CD14-positive monocyte (primary cell): ENCODE measurements at regions not wholly inside any gene's neighbourhood (a gene's known extent, or its start where the extent isn't known, plus 50 kb on each side); places are given as distances from the start of the nearest gene placed in this dataset.

ENCODE experiments used
- DNase-seq, 3 donors: peaks; one replicate each; pipeline ENCODE4 v3.0.0-alpha.2; 2011 to 2022
- H2AFZ ChIP-seq: 2 replicates; pipeline ENCODE4 v1.6.0; 2012; ENCODE audit warnings: mild to moderate bottlenecking, low read depth, low read length, inconsistent platforms; ENCODE audit not compliant: insufficient read depth, poor library complexity, severe bottlenecking
- H3K27ac ChIP-seq, 2 donors: 1 replicate in 1 of 2; 2 replicates in 1 of 2; pipeline ENCODE4 v1.5.1; 2012 to 2013; ENCODE audit warnings: low read length in 2 of 2, control low read depth in 1 of 2, inconsistent platforms in 1 of 2, low read depth in 1 of 2, mild to moderate bottlenecking in 1 of 2
- H3K27me3 ChIP-seq, 2 donors: one replicate each; pipeline versions ENCODE4 v1.6.0 to v1.6.1; 2011 to 2013; ENCODE audit warnings: low read length in 2 of 2; ENCODE audit not compliant: control insufficient read depth in 2 of 2, insufficient read depth in 2 of 2
- H3K36me3 ChIP-seq, 2 donors: replicated peaks in 1 of 2; 1 replicate in 1 of 2; 2 replicates in 1 of 2; pipeline versions ENCODE4 v1.5.1 to v1.6.1; 2012 to 2013; ENCODE audit warnings: low read length in 2 of 2, control low read depth in 1 of 2, inconsistent platforms in 1 of 2, mild to moderate bottlenecking in 1 of 2; ENCODE audit not compliant: insufficient read depth in 2 of 2, control insufficient read depth in 1 of 2
- H3K4me1 ChIP-seq, 2 donors: 1 replicate in 1 of 2; 2 replicates in 1 of 2; pipeline versions ENCODE4 v1.5.1 to v1.6.1; 2012 to 2013; ENCODE audit warnings: low read length in 2 of 2, control low read depth in 1 of 2, inconsistent platforms in 1 of 2, mild to moderate bottlenecking in 1 of 2, moderate library complexity in 1 of 2; ENCODE audit not compliant: insufficient read depth in 2 of 2, control insufficient read depth in 1 of 2
- H3K4me2 ChIP-seq: replicated peaks from 2 replicates; pipeline ENCODE3; 2012; ENCODE audit warnings: low read length, moderate library complexity, mild to moderate bottlenecking; ENCODE audit not compliant: poor library complexity, severe bottlenecking; ENCODE audit errors: extremely low read depth
- H3K4me3 ChIP-seq, 3 experiments: fragments of 200-600 bp in 1 of 3; sonication (generic) in 1 of 3; replicated peaks in 1 of 3; 1 replicate in 2 of 3; 2 replicates in 1 of 3; pipeline ENCODE4 v1.5.1; 2011 to 2013; ENCODE audit warnings: low read length in 3 of 3, mild to moderate bottlenecking in 3 of 3, control low read depth in 2 of 3, low read depth in 2 of 3, inconsistent platforms in 1 of 3, moderate library complexity in 1 of 3
- H3K79me2 ChIP-seq: 2 replicates; pipeline ENCODE4 v1.6.0; 2012; ENCODE audit warnings: mild to moderate bottlenecking, control low read depth, inconsistent platforms, low read length, moderate library complexity; ENCODE audit not compliant: insufficient read depth
- H3K9ac ChIP-seq: 2 replicates; pipeline ENCODE4 v1.6.0; 2017; ENCODE audit warnings: low read length, mild to moderate bottlenecking; ENCODE audit not compliant: insufficient read depth, poor library complexity, severe bottlenecking
- H3K9me3 ChIP-seq, 2 donors: replicated peaks in 1 of 2; 1 replicate in 1 of 2; 2 replicates in 1 of 2; pipeline versions ENCODE4 v1.5.1 to v1.6.1; 2012 to 2013; ENCODE audit warnings: low read length in 2 of 2, control low read depth in 1 of 2; ENCODE audit not compliant: control insufficient read depth in 1 of 2, insufficient read depth in 1 of 2
- H4K20me1 ChIP-seq: 2 replicates; pipeline ENCODE4 v1.6.0; 2012; ENCODE audit warnings: mild to moderate bottlenecking, low read length, control low read depth, moderate library complexity; ENCODE audit not compliant: insufficient read depth
- H3K27ac Mint-ChIP-seq, 7 donors: one replicate each; pipeline ENCODE4 v1.8.0; 2020; ENCODE audit warnings: mild to moderate bottlenecking in 7 of 7, mixed read lengths in 7 of 7, moderate library complexity in 6 of 7, inconsistent platforms in 2 of 7
- H3K27me3 Mint-ChIP-seq, 3 donors: one replicate each; pipeline ENCODE4 v1.8.0; 2021 to 2022; ENCODE audit warnings: low read depth in 3 of 3, mild to moderate bottlenecking in 3 of 3, mixed read lengths in 3 of 3, moderate library complexity in 3 of 3, inconsistent platforms in 1 of 3
- H3K36me3 Mint-ChIP-seq, 2 donors: one replicate each; pipeline ENCODE4 v1.8.0; 2020; ENCODE audit warnings: mixed read lengths in 2 of 2, inconsistent platforms in 1 of 2, mild to moderate bottlenecking in 1 of 2
- H3K4me1 Mint-ChIP-seq: one replicate; pipeline ENCODE4 v1.8.0; 2020; ENCODE audit warnings: mild to moderate bottlenecking, mixed read lengths
- H3K4me3 Mint-ChIP-seq, 2 donors: one replicate each; pipeline ENCODE4 v1.8.0; 2020; ENCODE audit warnings: mild to moderate bottlenecking in 2 of 2, mixed read lengths in 2 of 2, moderate library complexity in 1 of 2
- H3K9me3 Mint-ChIP-seq, 7 donors: one replicate each; pipeline ENCODE4 v1.8.0; 2020 to 2022; ENCODE audit warnings: mixed read lengths in 7 of 7, mild to moderate bottlenecking in 6 of 7, moderate library complexity in 6 of 7, inconsistent platforms in 2 of 7
- WGBS: methylation state at CpG from one replicate; pipeline ENCODE4 v1.1.5; 2013; ENCODE audit warnings: missing lambda C conversion rate; ENCODE audit not compliant: insufficient coverage; 5-methylcytosine and 5-hydroxymethylcytosine counted together
- intact Hi-C, 2 donors: fragments of 100-400 bp; cut with micrococcal nuclease; formaldehyde crosslinking; loops; one replicate each; pipeline versions ENCODE4 v1.15.0 to v1.15.1; 2023
- TF ChIP-seq, protein P1 (sequence below): fragments of 200-600 bp; IDR thresholded peaks from one replicate; pipeline ENCODE4 v1.8.0; 2022; ENCODE audit warnings: antibody characterized with exemption, mild to moderate bottlenecking

DNA sequence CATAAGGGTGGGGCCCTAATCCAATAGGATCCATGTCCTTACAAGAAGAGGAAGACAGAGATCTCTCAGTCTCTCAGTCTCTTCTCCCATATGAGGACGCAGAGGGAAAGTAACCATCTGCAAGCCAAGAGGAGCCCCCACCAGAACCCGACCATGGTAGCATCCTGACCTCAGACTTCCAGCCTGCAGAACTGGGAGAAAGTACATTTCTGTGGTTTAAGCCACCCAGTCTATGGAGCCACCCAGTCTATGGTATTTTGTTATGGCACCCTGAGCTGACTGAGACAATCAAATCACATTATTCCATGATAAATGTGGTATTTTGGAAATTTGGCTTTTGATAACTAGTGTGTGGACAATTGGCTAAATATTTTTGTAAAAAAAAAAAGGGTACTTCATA is 101.5 kb upstream of the TMC3 start:
- no peak overlapping the region for H2AFZ ChIP-seq
- no CpG with 5 or more reads among the region's 2 CpGs for WGBS
- Mint-ChIP-seq H3K27ac (no peak overlapping the region), H3K4me3 (no peak overlapping the region), H3K9me3 (peaks cover 0 to 2% (median 0%) of the 10 kb centered on the region in 7 donors), H3K36me3 (no peaks in the 10 kb centered on the region), H3K4me1 (no peaks in the 10 kb centered on the region), H3K27me3 (no peaks in the 10 kb centered on the region)
- H3K36me3 ChIP-seq = no peaks in the 10 kb centered on the region
- H3K79me2 ChIP-seq = no peaks in the 10 kb centered on the region
- H3K27ac ChIP-seq = no peak overlapping the region
- TF ChIP-seq, protein P1, sequence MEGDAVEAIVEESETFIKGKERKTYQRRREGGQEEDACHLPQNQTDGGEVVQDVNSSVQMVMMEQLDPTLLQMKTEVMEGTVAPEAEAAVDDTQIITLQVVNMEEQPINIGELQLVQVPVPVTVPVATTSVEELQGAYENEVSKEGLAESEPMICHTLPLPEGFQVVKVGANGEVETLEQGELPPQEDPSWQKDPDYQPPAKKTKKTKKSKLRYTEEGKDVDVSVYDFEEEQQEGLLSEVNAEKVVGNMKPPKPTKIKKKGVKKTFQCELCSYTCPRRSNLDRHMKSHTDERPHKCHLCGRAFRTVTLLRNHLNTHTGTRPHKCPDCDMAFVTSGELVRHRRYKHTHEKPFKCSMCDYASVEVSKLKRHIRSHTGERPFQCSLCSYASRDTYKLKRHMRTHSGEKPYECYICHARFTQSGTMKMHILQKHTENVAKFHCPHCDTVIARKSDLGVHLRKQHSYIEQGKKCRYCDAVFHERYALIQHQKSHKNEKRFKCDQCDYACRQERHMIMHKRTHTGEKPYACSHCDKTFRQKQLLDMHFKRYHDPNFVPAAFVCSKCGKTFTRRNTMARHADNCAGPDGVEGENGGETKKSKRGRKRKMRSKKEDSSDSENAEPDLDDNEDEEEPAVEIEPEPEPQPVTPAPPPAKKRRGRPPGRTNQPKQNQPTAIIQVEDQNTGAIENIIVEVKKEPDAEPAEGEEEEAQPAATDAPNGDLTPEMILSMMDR = no peak
- H3K4me3 ChIP-seq = no peak overlapping the region
- DNase-seq = no peak
- no peaks in the 10 kb centered on the region for H3K9me3 ChIP-seq
- H3K27me3 ChIP-seq = no peaks in the 10 kb centered on the region
- H3K4me2 ChIP-seq = no peak overlapping the region
- intact Hi-C loops = no loop called here
- H4K20me1 ChIP-seq = no peaks in the 10 kb centered on the region
- no peak overlapping the region for H3K9ac ChIP-seq
- H3K4me1 ChIP-seq = no peaks in the 10 kb centered on the region

DNA sequence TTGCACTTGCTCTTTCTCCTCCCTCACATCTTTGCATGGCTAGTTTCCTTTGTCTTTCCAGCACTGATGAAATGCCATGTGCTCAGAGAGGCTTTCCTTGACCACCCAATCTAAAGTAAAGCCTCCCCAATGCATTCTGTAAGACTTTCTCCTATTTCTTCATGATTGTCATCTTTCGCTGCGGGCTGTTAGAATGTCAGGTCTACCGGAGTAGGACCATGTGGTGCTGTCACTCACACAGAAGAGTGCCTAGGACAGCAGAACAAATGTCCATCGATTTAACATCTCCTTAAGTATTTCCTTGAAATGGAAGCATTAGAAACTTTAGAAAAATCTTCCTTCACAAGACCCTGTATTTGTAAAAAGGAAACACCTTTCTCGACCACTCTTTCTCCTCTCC is 99.9 kb upstream of the TMC3 start:
- Histone ChIP-seq H3K79me2 (no peaks in the 10 kb centered on the region), H3K4me2 (no peak overlapping the region), H3K27ac (no peak overlapping the region), H3K27me3 (no peaks in the 10 kb centered on the region), H3K4me3 (no peak overlapping the region), H3K9me3 (no peaks in the 10 kb centered on the region), H3K36me3 (no peaks in the 10 kb centered on the region), H3K4me1 (no peaks in the 10 kb centered on the region), H2AFZ (no peak overlapping the region), H3K9ac (no peak overlapping the region), H4K20me1 (no peaks in the 10 kb centered on the region)
- intact Hi-C loops = no loop called here
- Mint-ChIP-seq H3K36me3 (no peaks in the 10 kb centered on the region), H3K27me3 (no peaks in the 10 kb centered on the region), H3K27ac (no peak overlapping the region), H3K4me3 (no peak overlapping the region), H3K4me1 (no peaks in the 10 kb centered on the region), H3K9me3 (peaks cover 0 to 2% (median 0%) of the 10 kb centered on the region in 7 donors)
- no peak for DNase-seq
- WGBS = no CpG with 5 or more reads among the region's 5 CpGs
- TF ChIP-seq, protein P1 = no peak
